ENCODE measurements at regions not wholly inside any gene's neighbourhood (a gene's known extent, or its start where the extent isn't known, plus 50 kb on each side); places are given as distances from the start of the nearest gene placed in this dataset.

DNA sequence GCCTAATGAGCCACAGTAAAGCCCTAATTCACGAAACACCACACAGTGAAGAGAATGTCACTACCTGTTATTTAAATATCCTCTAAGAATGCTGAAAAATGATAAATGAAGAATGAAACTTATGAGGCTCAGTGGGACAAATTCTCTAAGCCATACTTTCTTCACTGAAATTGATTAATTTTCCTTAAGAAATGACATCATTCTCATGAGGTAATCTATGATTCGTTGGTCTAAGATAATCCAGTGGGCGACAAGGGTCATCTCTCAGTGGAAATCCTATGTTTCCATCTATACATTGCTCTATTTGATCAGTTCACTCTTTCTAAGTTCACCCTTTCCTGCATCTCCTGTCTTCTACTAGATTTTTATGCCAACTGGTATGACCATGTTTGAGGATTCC lies 330.4 kb upstream of the ANKRD30A start:
- TF ChIP-seq POLR2A (IDR thresholded peaks at IDR 0.05; ENCODE audit: low read depth, low read length) (no peak), POLR2AphosphoS5 (IDR thresholded peaks at IDR 0.05; ENCODE audit: low read depth, low read length) (no peak)

All from GM12892 (cell line).